Muscle layer of colon (tissue), 2 donors: ENCODE measurements at regions not wholly inside any gene's neighbourhood (a gene's known extent, or its start where the extent isn't known, plus 50 kb on each side); places are given as distances from the start of the nearest gene placed in this dataset.

ENCODE experiments used
- H3K27ac ChIP-seq: one replicate; pipeline ENCODE4 v1.7.0; 2013; ENCODE audit warnings: low read depth, mild to moderate bottlenecking, low read length, moderate library complexity
- H3K27me3 ChIP-seq, 2 donors: one replicate each; pipeline ENCODE4 v1.7.0; 2013; ENCODE audit warnings: low read length in 2 of 2, mild to moderate bottlenecking in 2 of 2; ENCODE audit not compliant: insufficient read depth in 2 of 2, control insufficient read depth in 1 of 2
- H3K36me3 ChIP-seq: one replicate; pipeline ENCODE4 v1.7.0; 2013; ENCODE audit warnings: mild to moderate bottlenecking, low read length; ENCODE audit not compliant: insufficient read depth
- H3K4me1 ChIP-seq: one replicate; pipeline ENCODE4 v1.7.0; 2013; ENCODE audit warnings: mild to moderate bottlenecking, low read length; ENCODE audit not compliant: insufficient read depth
- H3K4me3 ChIP-seq, 2 donors: one replicate each; pipeline ENCODE4 v1.7.0; 2013; ENCODE audit warnings: low read length in 2 of 2, low read depth in 1 of 2, mild to moderate bottlenecking in 1 of 2, moderate library complexity in 1 of 2
- H3K9ac ChIP-seq: one replicate; pipeline ENCODE4 v1.7.0; 2013; ENCODE audit warnings: low read length
- H3K9me3 ChIP-seq: one replicate; pipeline ENCODE4 v1.7.0; 2013; ENCODE audit warnings: mild to moderate bottlenecking, low read length
- donor health status: abdominal sarcoma.
- donor health status: Adenocarcinoma of cecum.

- no peaks in the 10 kb centered on the region for H3K27me3 ChIP-seq
- H3K4me3 ChIP-seq = no peak overlapping the region
- H3K36me3 ChIP-seq = no peaks in the 10 kb centered on the region
- no peak overlapping the region for H3K27ac ChIP-seq
- no peaks in the 10 kb centered on the region for H3K9me3 ChIP-seq
- no peaks in the 10 kb centered on the region for H3K4me1 ChIP-seq
- H3K9ac ChIP-seq = no peak overlapping the region
Observed at GRCh38 chr13:67821606-67822005, 591.5 kb upstream of the PCDH9 start.

GRCh38 chr13:67806796-67807195 lies 576.7 kb upstream of the PCDH9 start:
- no peaks in the 10 kb centered on the region for H3K36me3 ChIP-seq
- no peaks in the 10 kb centered on the region for H3K9me3 ChIP-seq
- H3K9ac ChIP-seq = no peak overlapping the region
- H3K4me3 ChIP-seq = no peak overlapping the region
- no peaks in the 10 kb centered on the region for H3K4me1 ChIP-seq
- no peaks in the 10 kb centered on the region for H3K27me3 ChIP-seq
- H3K27ac ChIP-seq = no peak overlapping the region

GRCh38 chr13:67803118-67803517 lies 573.0 kb upstream of the PCDH9 start:
- no peaks in the 10 kb centered on the region for H3K27me3 ChIP-seq
- H3K36me3 ChIP-seq = no peaks in the 10 kb centered on the region
- H3K9ac ChIP-seq = no peak overlapping the region
- no peak overlapping the region for H3K4me3 ChIP-seq
- H3K9me3 ChIP-seq = no peaks in the 10 kb centered on the region
- no peaks in the 10 kb centered on the region for H3K4me1 ChIP-seq
- no peak overlapping the region for H3K27ac ChIP-seq

GRCh38 chr13:67792151-67792676 lies 562.1 kb upstream of the PCDH9 start:
- H3K9ac ChIP-seq = no peak overlapping the region
- H3K9me3 ChIP-seq = no peaks in the 10 kb centered on the region
- H3K4me1 ChIP-seq = no peaks in the 10 kb centered on the region
- no peaks in the 10 kb centered on the region for H3K36me3 ChIP-seq
- H3K27me3 ChIP-seq = no peaks in the 10 kb centered on the region
- no peak overlapping the region for H3K4me3 ChIP-seq
- H3K27ac ChIP-seq = no peak overlapping the region

- H3K27me3 ChIP-seq = no peaks in the 10 kb centered on the region
Observed at GRCh38 chr13:67791047-67791446, 560.9 kb upstream of the PCDH9 start.

DNA sequence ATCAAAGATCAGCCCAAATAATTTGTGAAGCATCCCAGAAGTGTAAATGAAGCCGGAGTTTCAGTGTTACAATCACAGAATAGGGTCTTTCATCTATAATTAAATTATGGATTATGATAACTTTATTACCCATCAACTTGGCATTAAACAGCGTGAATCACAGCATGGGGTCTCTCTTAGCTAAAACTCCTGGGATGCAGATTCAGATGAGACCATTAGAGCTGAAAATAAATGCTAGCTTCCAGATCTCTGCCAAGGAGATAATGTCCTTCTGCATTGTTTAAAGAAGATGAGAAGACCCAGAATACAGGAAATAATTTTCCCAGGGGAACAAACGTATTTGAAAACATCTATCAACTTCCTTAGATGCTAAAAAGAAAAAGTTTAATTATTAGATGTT lies 546.0 kb upstream of the PCDH9 start:
- no peak overlapping the region for H3K4me3 ChIP-seq
- H3K4me1 ChIP-seq = no peaks in the 10 kb centered on the region
- H3K27me3 ChIP-seq = no peaks in the 10 kb centered on the region
- no peaks in the 10 kb centered on the region for H3K9me3 ChIP-seq
- no peak overlapping the region for H3K27ac ChIP-seq
- H3K36me3 ChIP-seq = no peaks in the 10 kb centered on the region
- no peak overlapping the region for H3K9ac ChIP-seq

More at GRCh38 chr13:67791047-67791446, 560.9 kb upstream of the PCDH9 start:
- Histone ChIP-seq H3K27ac (no peak overlapping the region), H3K9ac (no peak overlapping the region), H3K36me3 (no peaks in the 10 kb centered on the region), H3K4me1 (no peaks in the 10 kb centered on the region), H3K4me3 (no peak overlapping the region), H3K9me3 (no peaks in the 10 kb centered on the region)

- no peaks in the 10 kb centered on the region for H3K36me3 ChIP-seq
- no peaks in the 10 kb centered on the region for H3K4me1 ChIP-seq
Observed at GRCh38 chr13:67775359-67775758, 545.2 kb upstream of the PCDH9 start.

DNA sequence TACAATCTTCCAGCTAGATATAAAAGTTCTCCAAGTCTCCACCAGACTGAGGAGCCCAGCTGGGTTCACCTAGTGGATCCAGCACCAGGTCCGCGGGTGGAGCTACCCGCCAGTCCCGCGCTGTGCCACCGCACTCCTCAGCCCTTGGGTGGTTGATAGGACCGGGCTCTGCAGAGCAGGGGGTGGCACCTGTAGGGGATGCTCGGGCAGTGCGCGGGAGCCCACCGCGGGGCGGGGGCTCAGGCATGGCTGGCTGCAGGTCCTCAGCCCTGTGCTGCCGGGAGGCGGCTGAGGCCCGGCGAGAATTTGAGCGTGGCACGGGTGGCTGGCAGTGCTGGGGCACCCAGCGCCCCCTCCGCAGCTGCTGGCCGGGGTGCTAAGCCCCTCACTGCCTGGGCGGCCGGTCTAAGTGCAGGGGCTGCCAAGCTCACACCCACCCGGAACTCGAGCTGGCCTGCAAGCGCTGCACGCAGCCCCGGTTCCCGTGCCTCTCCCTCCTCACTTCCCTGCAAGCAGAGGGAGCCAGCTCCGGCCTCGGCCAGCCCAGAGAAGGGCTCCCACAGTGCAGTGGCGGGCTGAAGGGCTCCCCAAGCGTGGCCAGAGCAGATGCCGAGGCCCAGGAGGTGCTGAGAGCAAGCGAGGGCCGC lies 542.8 kb upstream of the PCDH9 start:
- Histone ChIP-seq H3K9ac (no peak overlapping the region), H3K9me3 (no peaks in the 10 kb centered on the region), H3K27ac (no peak overlapping the region), H3K36me3 (no peaks in the 10 kb centered on the region), H3K27me3 (no peaks in the 10 kb centered on the region), H3K4me3 (no peak overlapping the region), H3K4me1 (no peaks in the 10 kb centered on the region)

More at GRCh38 chr13:67775359-67775758, 545.2 kb upstream of the PCDH9 start:
- Histone ChIP-seq H3K4me3 (no peak overlapping the region), H3K27ac (no peak overlapping the region), H3K9me3 (no peaks in the 10 kb centered on the region), H3K9ac (no peak overlapping the region), H3K27me3 (no peaks in the 10 kb centered on the region)

- Histone ChIP-seq H3K4me1 (no peaks in the 10 kb centered on the region), H3K9me3 (no peaks in the 10 kb centered on the region), H3K9ac (no peak overlapping the region), H3K27me3 (no peaks in the 10 kb centered on the region), H3K27ac (no peak overlapping the region), H3K36me3 (no peaks in the 10 kb centered on the region), H3K4me3 (no peak overlapping the region)
Observed at GRCh38 chr13:67771106-67771505, 541.0 kb upstream of the PCDH9 start.

DNA sequence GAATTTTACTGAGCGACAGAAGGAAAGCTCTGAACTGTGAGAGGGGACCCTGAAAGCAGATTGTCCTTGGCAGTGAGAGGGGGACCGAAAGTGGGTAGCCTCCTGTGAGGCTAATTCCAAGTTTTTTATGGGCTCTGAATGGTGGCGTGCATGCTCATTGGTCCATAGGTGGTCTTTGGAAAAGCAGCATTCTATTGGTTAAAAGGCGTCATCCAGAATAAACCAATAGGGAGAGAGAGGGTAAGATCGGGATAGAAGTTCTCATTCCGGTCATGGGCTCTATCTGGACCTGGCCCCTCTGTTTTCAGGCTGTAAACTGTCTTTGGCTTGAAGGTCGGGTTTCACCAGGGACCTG lies 539.8 kb upstream of the PCDH9 start:
- no peaks in the 10 kb centered on the region for H3K27me3 ChIP-seq
- no peak overlapping the region for H3K4me3 ChIP-seq
- H3K36me3 ChIP-seq = no peaks in the 10 kb centered on the region
- no peak overlapping the region for H3K9ac ChIP-seq
- H3K9me3 ChIP-seq = no peaks in the 10 kb centered on the region
- no peak overlapping the region for H3K27ac ChIP-seq
- no peaks in the 10 kb centered on the region for H3K4me1 ChIP-seq

- Histone ChIP-seq H3K4me3 (no peak overlapping the region), H3K36me3 (no peaks in the 10 kb centered on the region), H3K27me3 (no peaks in the 10 kb centered on the region), H3K27ac (no peak overlapping the region), H3K9me3 (no peaks in the 10 kb centered on the region), H3K4me1 (no peaks in the 10 kb centered on the region), H3K9ac (no peak overlapping the region)
Observed at GRCh38 chr13:67769063-67769986, 539.2 kb upstream of the PCDH9 start.
